LNCaP clone FGC (cell line): ENCODE measurements at regions not wholly inside any gene's neighbourhood (a gene's known extent, or its start where the extent isn't known, plus 50 kb on each side); places are given as distances from the start of the nearest gene placed in this dataset.

Experiments
- DNase-seq: peaks from one replicate; pipeline ENCODE4 v3.0.0-alpha.2; 2011; ENCODE audit warnings: low read depth
- H3K4me3 ChIP-seq: 2 replicates; pipeline ENCODE4 v1.5.1; 2011; ENCODE audit warnings: mild to moderate bottlenecking, low read depth, low read length, control low read depth
- CTCF ChIP-seq: IDR thresholded peaks from 2 replicates; pipeline ENCODE4 v1.5.1; 2012; ENCODE audit warnings: mild to moderate bottlenecking; ENCODE audit not compliant: control insufficient read depth, insufficient read depth; ENCODE audit errors: extremely low read depth

- H3K4me3 ChIP-seq, result no peak overlapping the region
- DNase-seq, result no peak
- TF ChIP-seq CTCF, result no peak
Observed at GRCh38 chr7:81110673-81111072, 191.8 kb upstream of the SEMA3C start.

- DNase-seq, result no peak
- no peak for TF ChIP-seq CTCF
- no peak overlapping the region for H3K4me3 ChIP-seq
Observed at GRCh38 chr7:81098213-81098612, 179.4 kb upstream of the SEMA3C start.

- no peak overlapping the region for H3K4me3 ChIP-seq
- TF ChIP-seq CTCF, result no peak
- no peak for DNase-seq
Observed at GRCh38 chr7:81094952-81095351, 176.1 kb upstream of the SEMA3C start.

GRCh38 chr7:81081616-81082015, 162.8 kb upstream of the SEMA3C start:
- no peak overlapping the region for H3K4me3 ChIP-seq
- no peak for DNase-seq
- no peak for TF ChIP-seq CTCF

GRCh38 chr7:81080553-81080952, 161.7 kb upstream of the SEMA3C start:
- no peak for DNase-seq
- no peak for TF ChIP-seq CTCF
- H3K4me3 ChIP-seq, result no peak overlapping the region

- TF ChIP-seq CTCF, result no peak
- no peak for DNase-seq
Observed at GRCh38 chr7:81079746-81080145, 160.9 kb upstream of the SEMA3C start.

GRCh38 chr7:81075150-81075549, 156.3 kb upstream of the SEMA3C start:
- no peak overlapping the region for H3K4me3 ChIP-seq
- DNase-seq, result no peak
- no peak for TF ChIP-seq CTCF

More at GRCh38 chr7:81079746-81080145, 160.9 kb upstream of the SEMA3C start:
- no peak overlapping the region for H3K4me3 ChIP-seq
